HCT116 (cell line): ENCODE measurements at regions not wholly inside any gene's neighbourhood (a gene's known extent, or its start where the extent isn't known, plus 50 kb on each side); places are given as distances from the start of the nearest gene placed in this dataset.
"Not testable (repeated sequence)": the region's sequence is repeated elsewhere in the genome, so short reads cannot be mapped to it uniquely, and the experiment has no call there.

ENCODE experiments used
- ATAC-seq: fragments of 200-7000 bp; cut with Tn5 transposase; 2 replicates; pipeline ENCODE4 v1.9.1; 2020; ENCODE audit warnings: mild to moderate bottlenecking, moderate library complexity
- BruUV-seq: library from RNA; stranded (reverse); fragments of 400-500 nt; replicated peaks from 2 replicates; lab custom pipeline; 2021; lab: Mats Ljungman, UMichigan
- CTCF ChIA-PET: fragments of 300-600 bp; sonication (Branson Sonifier 250); formaldehyde crosslinking; loops from one replicate; lab custom pipeline; 2021; ENCODE audit warnings: antibody characterized with exemption; lab: Charles Lee
- POLR2A ChIA-PET: fragments of 300-600, 350-600 bp; sonication (Branson Sonifier 250); formaldehyde crosslinking; loops from one replicate; lab custom pipeline; 2021; ENCODE audit warnings: antibody characterized with exemption; lab: Charles Lee
- RAD21 ChIA-PET, 2 experiments: fragments of 300-600 bp; sonication (Branson Sonifier 250); formaldehyde crosslinking; loops; one replicate each; lab custom pipeline; 2023; ENCODE audit warnings: low total read pairs in 2 of 2; ENCODE audit not compliant: uncharacterized antibody in 2 of 2, unreplicated experiment in 2 of 2, low non-redundant PET in 1 of 2; lab: Charles Lee
- DNase-seq: peaks from one replicate; pipeline ENCODE4 v3.0.0-alpha.2; 2010; ENCODE audit warnings: low read depth, low spot score
- H2AFZ ChIP-seq: fragments of 200-600 bp; shearing (Covaris generic), sonication (generic); 2 replicates; pipeline ENCODE4 v1.6.1; 2017; ENCODE audit warnings: low read depth, mixed run types, mixed read lengths, antibody characterized with exemption, low read length; ENCODE audit not compliant: poor library complexity, severe bottlenecking
- H3K27ac ChIP-seq: 2 replicates; pipeline ENCODE4 v1.5.1; 2012; ENCODE audit warnings: low read depth, low read length
- H3K27me3 ChIP-seq: fragments of 200-600 bp; sonication (generic); 2 replicates; pipeline ENCODE4 v1.6.1; 2016; ENCODE audit warnings: mixed run types, low read length, mixed read lengths; ENCODE audit not compliant: insufficient read depth
- H3K36me3 ChIP-seq, 2 experiments: fragments of 200-500 bp in 1 of 2; fragments of 200-600 bp in 1 of 2; sonication (Bioruptor generic) in 1 of 2; sonication (generic) in 1 of 2; 2 replicates each; pipeline versions ENCODE4 v1.5.1 to v1.6.1; 2014 to 2016; ENCODE audit warnings: low read length in 2 of 2, inconsistent platforms in 1 of 2, mixed read lengths in 1 of 2, mixed run types in 1 of 2; ENCODE audit not compliant: insufficient read depth in 2 of 2, control insufficient read depth in 1 of 2
- H3K4me1 ChIP-seq, 2 experiments: fragments of 200-600 bp in 1 of 2; sonication (generic) in 1 of 2; 2 replicates each; pipeline versions ENCODE4 v1.5.1 to v1.6.1; 2012 to 2017; ENCODE audit warnings: low read length in 2 of 2, inconsistent platforms in 1 of 2, mild to moderate bottlenecking in 1 of 2, mixed read lengths in 1 of 2, mixed run types in 1 of 2, moderate library complexity in 1 of 2; ENCODE audit not compliant: insufficient read depth in 2 of 2, control insufficient read depth in 1 of 2
- H3K4me2 ChIP-seq: fragments of 200-600 bp; sonication (generic); 2 replicates; pipeline ENCODE4 v1.6.1; 2017; ENCODE audit warnings: mixed run types, low read length, mixed read lengths
- H3K4me3 ChIP-seq, 2 experiments: fragments of 200-600 bp in 1 of 2; sonication (generic) in 1 of 2; replicated peaks in 1 of 2; 2 replicates each; pipeline ENCODE4 v1.5.1; 2011 to 2016; ENCODE audit warnings: low read length in 2 of 2, control low read depth in 1 of 2, low read depth in 1 of 2, mild to moderate bottlenecking in 1 of 2, mixed read lengths in 1 of 2, mixed run types in 1 of 2
- H3K79me2 ChIP-seq: fragments of 200-600 bp; sonication (generic); 2 replicates; pipeline ENCODE4 v1.6.1; 2017; ENCODE audit warnings: mild to moderate bottlenecking, mixed run types, low read length, moderate library complexity, mixed read lengths; ENCODE audit not compliant: insufficient read depth
- H3K9ac ChIP-seq: fragments of 200-600 bp; sonication (generic); 2 replicates; pipeline ENCODE4 v1.6.1; 2016; ENCODE audit warnings: low read length, mixed read lengths
- H3K9me2 ChIP-seq: fragments of 200-600 bp; sonication (generic), shearing (Covaris generic); 2 replicates; pipeline ENCODE4 v1.6.1; 2017; ENCODE audit warnings: mixed run types, mild to moderate bottlenecking, moderate library complexity; ENCODE audit not compliant: insufficient read depth
- H3K9me3 ChIP-seq, 2 experiments: fragments of 200-500 bp in 1 of 2; fragments of 200-600 bp in 1 of 2; sonication (Bioruptor generic) in 1 of 2; sonication (generic) in 1 of 2; 2 replicates each; pipeline ENCODE4 v1.6.1; 2014 to 2017; ENCODE audit warnings: low read length in 2 of 2, mixed read lengths in 2 of 2, inconsistent platforms in 1 of 2, low read depth in 1 of 2, mild to moderate bottlenecking in 1 of 2, mixed run types in 1 of 2, moderate library complexity in 1 of 2; ENCODE audit not compliant: control insufficient read depth in 1 of 2, insufficient read depth in 1 of 2
- H4K20me1 ChIP-seq: fragments of 200-600 bp; sonication (generic), shearing (Covaris generic); 2 replicates; pipeline ENCODE4 v1.6.1; 2017; ENCODE audit warnings: mixed run types, mild to moderate bottlenecking, moderate library complexity; ENCODE audit not compliant: insufficient read depth
- intact Hi-C: fragments of 100-400 bp; cut with micrococcal nuclease; formaldehyde crosslinking; loops from 2 replicates; pipeline ENCODE4 v1.10.0; 2022

- H3K79me2 ChIP-seq, DNase-seq, H3K36me3 ChIP-seq, BruUV-seq, H3K4me3 ChIP-seq, H3K4me2 ChIP-seq, RAD21 ChIA-PET, CTCF ChIA-PET, H3K27me3 ChIP-seq, H4K20me1 ChIP-seq, H3K4me1 ChIP-seq, H3K9ac ChIP-seq, H3K27ac ChIP-seq, POLR2A ChIA-PET, ATAC-seq, H2AFZ ChIP-seq, H3K9me2 ChIP-seq, H3K9me3 ChIP-seq, intact Hi-C loops: not testable (repeated sequence)
Observed at GRCh38 chr21:13935396-13936032, 275.2 kb downstream of the LIPI start.

GRCh38 chr21:13934887-13935342, 275.8 kb downstream of the LIPI start:
- BruUV-seq, H3K9ac ChIP-seq, intact Hi-C loops, CTCF ChIA-PET, H2AFZ ChIP-seq, H3K79me2 ChIP-seq, H3K4me3 ChIP-seq, RAD21 ChIA-PET, H3K9me2 ChIP-seq, H3K4me1 ChIP-seq, H4K20me1 ChIP-seq, POLR2A ChIA-PET, H3K4me2 ChIP-seq, DNase-seq, H3K36me3 ChIP-seq, ATAC-seq, H3K9me3 ChIP-seq, H3K27me3 ChIP-seq, H3K27ac ChIP-seq: not testable (repeated sequence)

- H2AFZ ChIP-seq, H3K9me2 ChIP-seq, H3K27ac ChIP-seq, H3K4me2 ChIP-seq, H3K4me3 ChIP-seq, H3K9ac ChIP-seq, H3K27me3 ChIP-seq, BruUV-seq, ATAC-seq, RAD21 ChIA-PET, H3K4me1 ChIP-seq, intact Hi-C loops, H4K20me1 ChIP-seq, H3K9me3 ChIP-seq, CTCF ChIA-PET, POLR2A ChIA-PET, H3K79me2 ChIP-seq, DNase-seq, H3K36me3 ChIP-seq: not testable (repeated sequence)
Observed at GRCh38 chr21:13923175-13923574, 287.6 kb downstream of the LIPI start.

- RAD21 ChIA-PET, H3K36me3 ChIP-seq, H2AFZ ChIP-seq, DNase-seq, H3K79me2 ChIP-seq, H3K27ac ChIP-seq, H4K20me1 ChIP-seq, POLR2A ChIA-PET, H3K4me3 ChIP-seq, H3K4me2 ChIP-seq, H3K9me3 ChIP-seq, H3K27me3 ChIP-seq, H3K4me1 ChIP-seq, H3K9ac ChIP-seq, H3K9me2 ChIP-seq, intact Hi-C loops, ATAC-seq, CTCF ChIA-PET, BruUV-seq: not testable (repeated sequence)
Observed at GRCh38 chr21:13921455-13921854, 289.3 kb downstream of the LIPI start.
